HepG2 (cell line): ENCODE measurements at regions not wholly inside any gene's neighbourhood (a gene's known extent, or its start where the extent isn't known, plus 50 kb on each side); places are given as distances from the start of the nearest gene placed in this dataset.
A peak's percentile ranks its signal among the peaks of the same experiment; 100 is the strongest.

Source experiments
- ARHGAP35 ChIP-seq: sonication (generic); formaldehyde crosslinking; IDR thresholded peaks from 2 replicates; pipeline ENCODE4 v1.9.0; 2022; ENCODE audit warnings: mild to moderate bottlenecking, inconsistent platforms, moderate library complexity, missing genetic modification reagents, borderline replicate concordance
- BCL6 ChIP-seq: IDR thresholded peaks from 2 replicates; pipeline ENCODE4 v1.6.1; 2016; ENCODE audit warnings: missing genetic modification reagents, missing compliant biosample characterization
- CBX5 ChIP-seq: sonication (generic); formaldehyde crosslinking; IDR thresholded peaks from 2 replicates; pipeline ENCODE4 v1.4.0; 2020; ENCODE audit warnings: missing genetic modification reagents, borderline replicate concordance
- CC2D1A ChIP-seq: sonication (generic); formaldehyde crosslinking; IDR thresholded peaks from 2 replicates; pipeline ENCODE4 v1.8.1; 2023; ENCODE audit warnings: mild to moderate bottlenecking, missing genetic modification reagents
- GATAD1 ChIP-seq: IDR thresholded peaks from 2 replicates; pipeline ENCODE4 v1.6.1; 2016; ENCODE audit warnings: missing genetic modification reagents, missing compliant biosample characterization
- HNF4A ChIP-seq: sonication (generic); formaldehyde crosslinking; IDR thresholded peaks from 2 replicates; pipeline ENCODE4 v1.4.0; 2020; ENCODE audit warnings: missing genetic modification reagents
- HOMEZ ChIP-seq: IDR thresholded peaks from 2 replicates; pipeline ENCODE4 v1.6.1; 2016; ENCODE audit warnings: low read depth
- JUN ChIP-seq: sonication (generic); formaldehyde crosslinking; IDR thresholded peaks from 2 replicates; pipeline ENCODE4 v1.4.0; 2020; ENCODE audit warnings: mild to moderate bottlenecking, missing genetic modification reagents
- KDM4B ChIP-seq: sonication (generic); formaldehyde crosslinking; IDR thresholded peaks from 2 replicates; pipeline ENCODE4 v1.4.0; 2020; ENCODE audit warnings: missing genetic modification reagents
- NFE2 ChIP-seq: sonication (generic); formaldehyde crosslinking; IDR thresholded peaks from 2 replicates; pipeline ENCODE4 v1.4.0; 2020; ENCODE audit warnings: missing genetic modification reagents
- PHF5A ChIP-seq: IDR thresholded peaks from one replicate; pipeline ENCODE4 v1.6.1; 2018; ENCODE audit warnings: low read depth, missing genetic modification reagents; ENCODE audit not compliant: unreplicated experiment
- SAP130 ChIP-seq: IDR thresholded peaks from 2 replicates; pipeline ENCODE4 v1.6.1; 2016; ENCODE audit warnings: low read depth
- SOX6 ChIP-seq, 2 experiments: fragments of 450-650 bp in 1 of 2; sonication (generic) in 1 of 2; formaldehyde crosslinking in 1 of 2; IDR thresholded peaks; 2 replicates each; pipeline versions ENCODE4 v1.4.0 to v1.6.1; 2017 to 2020; ENCODE audit warnings: antibody characterized with exemption in 1 of 2, mild to moderate bottlenecking in 1 of 2, missing genetic modification reagents in 1 of 2
- ZBTB7B ChIP-seq: sonication (generic); formaldehyde crosslinking; IDR thresholded peaks from 2 replicates; pipeline ENCODE4 v1.4.0; 2020; ENCODE audit warnings: missing genetic modification reagents
- ZFP36L1 ChIP-seq: sonication (generic); formaldehyde crosslinking; IDR thresholded peaks from 2 replicates; pipeline ENCODE4 v1.8.0; 2022; ENCODE audit warnings: mild to moderate bottlenecking, missing genetic modification reagents, moderate library complexity
- ZMYM2 ChIP-seq: sonication (generic); formaldehyde crosslinking; IDR thresholded peaks from 2 replicates; pipeline ENCODE4 v1.8.0; 2022; ENCODE audit warnings: mild to moderate bottlenecking, missing genetic modification reagents
- ZNF264 ChIP-seq: sonication (generic); formaldehyde crosslinking; IDR thresholded peaks from 2 replicates; pipeline ENCODE4 v1.4.0; 2020; ENCODE audit warnings: missing genetic modification reagents
- ZNF350 ChIP-seq: sonication (generic); formaldehyde crosslinking; IDR thresholded peaks from 2 replicates; pipeline ENCODE4 v1.4.0; 2020; ENCODE audit warnings: mild to moderate bottlenecking, low read depth, missing genetic modification reagents, borderline replicate concordance
- ZNF484 ChIP-seq: sonication (generic); formaldehyde crosslinking; IDR thresholded peaks from 2 replicates; pipeline ENCODE4 v1.5.1; 2020; ENCODE audit warnings: mild to moderate bottlenecking, low read depth, missing genetic modification reagents, borderline replicate concordance
- ZNF564 ChIP-seq: sonication (generic); formaldehyde crosslinking; IDR thresholded peaks from 2 replicates; pipeline ENCODE4 v1.8.1; 2023; ENCODE audit warnings: mild to moderate bottlenecking, missing genetic modification reagents
- ZNF614 ChIP-seq: IDR thresholded peaks from 2 replicates; pipeline ENCODE4 v1.6.1; 2018; ENCODE audit warnings: missing biosample characterization, missing genetic modification reagents, inconsistent platforms, borderline replicate concordance
- TF ChIP-seq, protein P1 (sequence below): sonication (generic); formaldehyde crosslinking; IDR thresholded peaks from 2 replicates; pipeline ENCODE4 v1.5.1; 2020; ENCODE audit warnings: mild to moderate bottlenecking, moderate library complexity, missing genetic modification reagents
- TF ChIP-seq, protein P2 (sequence below): IDR thresholded peaks from 2 replicates; pipeline ENCODE4 v1.6.1; 2012; ENCODE audit warnings: low read depth, low read length, improper control_type of control experiment
- TF ChIP-seq, protein P3 (sequence below): sonication (generic); formaldehyde crosslinking; IDR thresholded peaks from 2 replicates; pipeline ENCODE4 v1.8.0; 2022; ENCODE audit warnings: mild to moderate bottlenecking, missing genetic modification reagents
- TF ChIP-seq, protein P4 (sequence below): IDR thresholded peaks from 2 replicates; pipeline ENCODE4 v1.6.1; 2016; ENCODE audit warnings: low read depth, borderline replicate concordance

DNA sequence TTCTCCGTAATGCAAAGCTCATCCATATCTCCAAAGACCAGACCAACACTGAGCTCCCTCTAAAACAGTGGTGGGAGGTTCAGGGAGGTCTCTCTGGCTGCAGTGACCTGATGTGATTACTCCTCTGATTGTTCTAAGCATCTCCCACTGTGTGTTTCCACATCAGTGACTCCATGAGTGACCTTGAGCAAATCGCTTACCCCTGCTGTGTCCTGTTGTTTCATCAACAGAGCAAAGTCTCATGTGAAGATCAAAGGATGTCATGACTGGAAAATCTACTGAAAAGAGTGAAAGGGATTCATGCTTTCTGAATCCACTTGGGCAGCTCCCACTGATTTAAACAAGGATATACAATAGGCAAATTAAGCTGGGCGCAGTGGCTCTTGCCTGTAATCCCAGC, 352.9 kb downstream of the TMEM114 start (continued):
- no peak for TF ChIP-seq CBX5 (CRISPR knock-in tag)
- no peak for TF ChIP-seq ZNF564 (CRISPR knock-in tag)
- peak; percentile 46; the same call in 1 of the 2 replicates for TF ChIP-seq SAP130 (CRISPR knock-in tag)
- peak; percentile 93 for TF ChIP-seq HNF4A (CRISPR knock-in tag)
- TF ChIP-seq ZNF264 (CRISPR knock-in tag), result peak; percentile 41; the same call in 1 of the 2 replicates
- TF ChIP-seq ZNF614 (CRISPR knock-in tag), result peak; percentile 60; the same call in 1 of the 2 replicates
- peak; percentile 58 for TF ChIP-seq BCL6 (CRISPR knock-in tag)
- TF ChIP-seq ZFP36L1 (CRISPR knock-in tag), result peak; percentile 39; the same call in 1 of the 2 replicates
- TF ChIP-seq CC2D1A (CRISPR knock-in tag), result no peak
- TF ChIP-seq, protein P1, sequence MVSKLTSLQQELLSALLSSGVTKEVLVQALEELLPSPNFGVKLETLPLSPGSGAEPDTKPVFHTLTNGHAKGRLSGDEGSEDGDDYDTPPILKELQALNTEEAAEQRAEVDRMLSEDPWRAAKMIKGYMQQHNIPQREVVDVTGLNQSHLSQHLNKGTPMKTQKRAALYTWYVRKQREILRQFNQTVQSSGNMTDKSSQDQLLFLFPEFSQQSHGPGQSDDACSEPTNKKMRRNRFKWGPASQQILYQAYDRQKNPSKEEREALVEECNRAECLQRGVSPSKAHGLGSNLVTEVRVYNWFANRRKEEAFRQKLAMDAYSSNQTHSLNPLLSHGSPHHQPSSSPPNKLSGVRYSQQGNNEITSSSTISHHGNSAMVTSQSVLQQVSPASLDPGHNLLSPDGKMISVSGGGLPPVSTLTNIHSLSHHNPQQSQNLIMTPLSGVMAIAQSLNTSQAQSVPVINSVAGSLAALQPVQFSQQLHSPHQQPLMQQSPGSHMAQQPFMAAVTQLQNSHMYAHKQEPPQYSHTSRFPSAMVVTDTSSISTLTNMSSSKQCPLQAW, result 0 out of 2 replicates have a peak, but pooled peaks have one; percentile 44
- 0 out of 2 replicates have a peak, but pooled peaks have one; percentile 27 for TF ChIP-seq JUN (CRISPR knock-in tag)
- TF ChIP-seq ZNF484 (CRISPR knock-in tag), result no peak
- TF ChIP-seq, protein P2, sequence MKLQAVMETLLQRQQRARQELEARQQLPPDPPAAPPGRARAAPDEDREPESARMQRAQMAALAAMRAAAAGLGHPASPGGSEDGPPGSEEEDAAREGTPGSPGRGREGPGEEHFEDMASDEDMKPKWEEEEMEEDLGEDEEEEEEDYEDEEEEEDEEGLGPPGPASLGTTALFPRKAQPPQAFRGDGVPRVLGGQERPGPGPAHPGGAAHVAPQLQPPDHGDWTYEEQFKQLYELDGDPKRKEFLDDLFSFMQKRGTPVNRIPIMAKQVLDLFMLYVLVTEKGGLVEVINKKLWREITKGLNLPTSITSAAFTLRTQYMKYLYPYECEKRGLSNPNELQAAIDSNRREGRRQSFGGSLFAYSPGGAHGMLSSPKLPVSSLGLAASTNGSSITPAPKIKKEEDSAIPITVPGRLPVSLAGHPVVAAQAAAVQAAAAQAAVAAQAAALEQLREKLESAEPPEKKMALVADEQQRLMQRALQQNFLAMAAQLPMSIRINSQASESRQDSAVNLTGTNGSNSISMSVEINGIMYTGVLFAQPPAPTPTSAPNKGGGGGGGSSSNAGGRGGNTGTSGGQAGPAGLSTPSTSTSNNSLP, result peak; percentile 89
- TF ChIP-seq, protein P3, sequence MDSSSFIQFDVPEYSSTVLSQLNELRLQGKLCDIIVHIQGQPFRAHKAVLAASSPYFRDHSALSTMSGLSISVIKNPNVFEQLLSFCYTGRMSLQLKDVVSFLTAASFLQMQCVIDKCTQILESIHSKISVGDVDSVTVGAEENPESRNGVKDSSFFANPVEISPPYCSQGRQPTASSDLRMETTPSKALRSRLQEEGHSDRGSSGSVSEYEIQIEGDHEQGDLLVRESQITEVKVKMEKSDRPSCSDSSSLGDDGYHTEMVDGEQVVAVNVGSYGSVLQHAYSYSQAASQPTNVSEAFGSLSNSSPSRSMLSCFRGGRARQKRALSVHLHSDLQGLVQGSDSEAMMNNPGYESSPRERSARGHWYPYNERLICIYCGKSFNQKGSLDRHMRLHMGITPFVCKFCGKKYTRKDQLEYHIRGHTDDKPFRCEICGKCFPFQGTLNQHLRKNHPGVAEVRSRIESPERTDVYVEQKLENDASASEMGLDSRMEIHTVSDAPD (CRISPR knock-in tag), result no peak
- peak; percentile 82 for TF ChIP-seq HOMEZ (CRISPR knock-in tag)
- TF ChIP-seq SOX6 (IDR thresholded peaks at IDR 0.05), result no peak
- TF ChIP-seq SOX6 (CRISPR knock-in tag; IDR thresholded peaks at IDR 0.05), result peak; percentile 91
- TF ChIP-seq, protein P4, sequence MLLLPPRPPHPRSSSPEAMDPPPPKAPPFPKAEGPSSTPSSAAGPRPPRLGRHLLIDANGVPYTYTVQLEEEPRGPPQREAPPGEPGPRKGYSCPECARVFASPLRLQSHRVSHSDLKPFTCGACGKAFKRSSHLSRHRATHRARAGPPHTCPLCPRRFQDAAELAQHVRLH, result 0 out of 2 replicates have a peak, but pooled peaks have one; percentile 27
- 0 out of 2 replicates have a peak, but pooled peaks have one; percentile 22 for TF ChIP-seq ZBTB7B
- peak; percentile 34; the same call in 1 of the 2 replicates for TF ChIP-seq ZNF350
- TF ChIP-seq NFE2 (CRISPR knock-in tag), result no peak
- peak; percentile 61; the same call in 1 of the 2 replicates for TF ChIP-seq KDM4B (CRISPR knock-in tag)
- TF ChIP-seq ZMYM2, result 0 out of 2 replicates have a peak, but pooled peaks have one; percentile 65
- TF ChIP-seq PHF5A (CRISPR knock-in tag), result peak; percentile 56
- TF ChIP-seq GATAD1, result peak; percentile 45; the same call in 1 of the 2 replicates
- no peak for TF ChIP-seq ARHGAP35 (CRISPR knock-in tag)
